ENCODE measurements at regions not wholly inside any gene's neighbourhood (a gene's known extent, or its start where the extent isn't known, plus 50 kb on each side); places are given as distances from the start of the nearest gene placed in this dataset.

- TF ChIP-seq EZH2phosphoT487 (IDR thresholded peaks at IDR 0.05; ENCODE audit: borderline replicate concordance, low read depth) (no peak), IRF3 (IDR thresholded peaks at IDR 0.05; ENCODE audit: low read depth, low read length) (no peak), CTCF (IDR thresholded peaks at IDR 0.05) (no peak), MAX (IDR thresholded peaks at IDR 0.05; ENCODE audit: low read depth) (no peak), FOSL2 (IDR thresholded peaks at IDR 0.05; ENCODE audit: borderline replicate concordance, low read depth) (no peak), YY1 (IDR thresholded peaks at IDR 0.05; ENCODE audit: low read depth) (no peak), RAD21 (IDR thresholded peaks at IDR 0.05; ENCODE audit: low read length) (no peak), CHD2 (IDR thresholded peaks at IDR 0.05; ENCODE audit: low read length, partially characterized antibody) (no peak), FOXJ3 (CRISPR knock-in tag; IDR thresholded peaks at IDR 0.05) (no peak), EP300 (IDR thresholded peaks at IDR 0.05; ENCODE audit: borderline replicate concordance in 1 of 2, low read depth in 1 of 2, low read length in 1 of 2) (no peak)
These were observed 64.0 kb upstream of the PRR20G start for GRCh38 chr3:127351775-127352350.

All from SK-N-SH (cell line).